Mucosa of descending colon (tissue), 3 donors: ENCODE measurements at regions not wholly inside any gene's neighbourhood (a gene's known extent, or its start where the extent isn't known, plus 50 kb on each side); places are given as distances from the start of the nearest gene placed in this dataset.
A peak's percentile ranks its signal among the peaks of the same experiment; 100 is the strongest.

ENCODE experiments used
- ATAC-seq: fragments of 200-7000 bp; cut with Tn5 transposase; one replicate; pipeline ENCODE4 v1.9.1; 2020; ENCODE audit warnings: mild to moderate bottlenecking, moderate library complexity
- DNase-seq, 3 donors: peaks; one replicate each; pipeline ENCODE4 v3.0.0-alpha.2; 2020
- H3K36me3 ChIP-seq: fragments of 200-600 bp; one replicate; pipeline ENCODE4 v1.8.0; 2021; ENCODE audit warnings: low read depth, mild to moderate bottlenecking
- H3K4me1 ChIP-seq: fragments of 200-600 bp; one replicate; pipeline ENCODE4 v1.8.0; 2021; ENCODE audit warnings: low read depth, mild to moderate bottlenecking
- H3K4me3 ChIP-seq: fragments of 200-600 bp; one replicate; pipeline ENCODE4 v1.8.0; 2021; ENCODE audit warnings: mild to moderate bottlenecking
- H3K9me3 ChIP-seq: fragments of 200-600 bp; one replicate; pipeline ENCODE4 v1.8.0; 2021; ENCODE audit warnings: mild to moderate bottlenecking
- intact Hi-C, 2 donors: fragments of 100-400 bp; cut with DNase I in 1 of 2; cut with micrococcal nuclease in 1 of 2; formaldehyde crosslinking; loops; one replicate each; pipeline versions ENCODE4 v1.11.0 to v1.11.1; 2022; cut with DNase I, micrococcal nuclease
- TF ChIP-seq, protein P1 (sequence below): fragments of 200-600 bp; IDR thresholded peaks from one replicate; pipeline ENCODE4 v1.8.0; 2022; ENCODE audit warnings: antibody characterized with exemption, mild to moderate bottlenecking
- donor health status: DM: no; HTN: no; CAD: no; lungs with moderate emphysema.
- donor health status: DM: no; HTN: no; CAD: no.
- donor health status: DM: no; HTN: yes; CAD: no.

DNA sequence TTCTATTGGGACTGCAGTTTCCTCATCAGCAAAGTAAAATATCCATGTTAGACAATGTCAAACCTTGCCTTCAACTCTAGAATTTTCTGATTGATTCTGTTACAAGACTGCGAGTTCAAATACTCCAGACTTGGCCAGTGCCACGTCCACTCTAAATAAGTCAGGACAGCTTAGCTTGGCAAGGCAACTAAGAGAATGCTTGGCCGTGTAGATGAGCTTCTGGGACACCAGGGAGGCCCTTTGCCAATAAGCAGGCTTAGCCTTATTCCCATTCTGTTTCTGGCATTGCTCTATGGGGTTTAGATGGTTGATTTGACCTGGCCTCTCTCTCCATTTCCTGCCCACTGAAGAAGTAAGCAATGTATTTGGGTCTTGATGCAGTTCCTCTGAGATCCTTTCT is 218.1 kb upstream of the SIX2 start:
- Histone ChIP-seq H3K4me1 (no peaks in the 10 kb centered on the region), H3K4me3 (no peak overlapping the region), H3K36me3 (no peaks in the 10 kb centered on the region), H3K9me3 (no peaks in the 10 kb centered on the region)
- DNase-seq (no peak), ATAC-seq (no peak)
- intact Hi-C loops, result no loop called here
- TF ChIP-seq, protein P1, sequence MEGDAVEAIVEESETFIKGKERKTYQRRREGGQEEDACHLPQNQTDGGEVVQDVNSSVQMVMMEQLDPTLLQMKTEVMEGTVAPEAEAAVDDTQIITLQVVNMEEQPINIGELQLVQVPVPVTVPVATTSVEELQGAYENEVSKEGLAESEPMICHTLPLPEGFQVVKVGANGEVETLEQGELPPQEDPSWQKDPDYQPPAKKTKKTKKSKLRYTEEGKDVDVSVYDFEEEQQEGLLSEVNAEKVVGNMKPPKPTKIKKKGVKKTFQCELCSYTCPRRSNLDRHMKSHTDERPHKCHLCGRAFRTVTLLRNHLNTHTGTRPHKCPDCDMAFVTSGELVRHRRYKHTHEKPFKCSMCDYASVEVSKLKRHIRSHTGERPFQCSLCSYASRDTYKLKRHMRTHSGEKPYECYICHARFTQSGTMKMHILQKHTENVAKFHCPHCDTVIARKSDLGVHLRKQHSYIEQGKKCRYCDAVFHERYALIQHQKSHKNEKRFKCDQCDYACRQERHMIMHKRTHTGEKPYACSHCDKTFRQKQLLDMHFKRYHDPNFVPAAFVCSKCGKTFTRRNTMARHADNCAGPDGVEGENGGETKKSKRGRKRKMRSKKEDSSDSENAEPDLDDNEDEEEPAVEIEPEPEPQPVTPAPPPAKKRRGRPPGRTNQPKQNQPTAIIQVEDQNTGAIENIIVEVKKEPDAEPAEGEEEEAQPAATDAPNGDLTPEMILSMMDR, result no peak

DNA sequence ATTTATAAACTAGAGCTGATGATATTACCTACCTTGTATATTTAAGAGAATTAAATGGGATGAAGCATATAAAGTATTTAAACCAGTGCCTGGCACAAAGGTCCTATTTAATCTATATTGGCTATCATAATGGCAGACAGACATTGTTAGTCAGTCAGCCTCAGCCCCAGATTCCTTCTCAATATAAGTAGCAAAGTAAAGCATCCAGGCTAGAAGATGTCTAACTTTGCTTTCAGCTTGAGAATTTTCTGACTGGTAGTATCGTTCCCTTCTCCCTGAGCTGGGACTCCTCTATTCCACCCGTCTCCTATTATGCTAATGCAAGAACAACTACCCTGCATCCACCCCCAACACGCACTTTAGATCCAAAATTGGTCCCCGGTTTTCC is 215.7 kb upstream of the SIX2 start:
- Histone ChIP-seq H3K4me3 (no peak overlapping the region), H3K36me3 (no peaks in the 10 kb centered on the region), H3K9me3 (no peaks in the 10 kb centered on the region), H3K4me1 (no peaks in the 10 kb centered on the region)
- TF ChIP-seq, protein P1, result no peak
- no peak for ATAC-seq
- no peak for DNase-seq
- intact Hi-C loops, result no loop called here

DNA sequence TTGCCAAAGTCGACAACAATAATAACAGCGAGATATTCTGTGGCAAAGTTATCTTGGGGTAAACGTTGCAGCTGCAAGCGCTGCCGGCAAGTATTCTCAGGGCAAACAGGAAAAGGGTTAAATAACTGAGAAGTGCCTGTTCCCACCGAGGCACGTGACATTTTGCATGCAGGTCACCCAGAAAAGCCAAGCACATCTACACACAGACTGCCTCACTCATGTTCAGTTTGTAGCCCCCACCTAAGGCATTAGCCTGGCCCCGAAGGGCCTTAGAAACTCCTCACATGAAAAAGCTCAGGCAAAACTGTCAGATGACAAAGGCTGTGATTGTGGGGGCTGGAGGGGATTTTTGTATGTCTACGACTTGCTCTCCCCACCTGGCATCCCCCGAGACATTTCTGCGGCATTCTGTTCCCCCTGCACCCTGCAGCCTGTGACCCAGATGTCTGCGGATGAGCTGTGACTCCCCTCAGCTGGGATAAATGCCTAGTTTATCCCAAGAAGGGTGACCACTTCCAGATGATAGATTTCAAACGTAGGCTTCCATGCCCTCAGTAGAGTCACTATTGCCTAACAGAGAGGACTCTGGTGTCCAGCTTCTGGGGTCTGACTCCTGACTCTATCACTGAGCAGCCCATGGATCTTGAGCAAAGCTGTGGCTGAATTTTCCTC is 215.2 kb upstream of the SIX2 start:
- no peaks in the 10 kb centered on the region for H3K4me1 ChIP-seq
- ATAC-seq, result no peak
- intact Hi-C loops, result no loop called here
- TF ChIP-seq, protein P1, result no peak
- no peak for DNase-seq
- H3K4me3 ChIP-seq, result no peak overlapping the region
- no peaks in the 10 kb centered on the region for H3K36me3 ChIP-seq
- H3K9me3 ChIP-seq, result no peaks in the 10 kb centered on the region

GRCh38 chr2:45223531-45223930 is 214.3 kb upstream of the SIX2 start:
- H3K4me3 ChIP-seq, result no peak overlapping the region
- no peaks in the 10 kb centered on the region for H3K36me3 ChIP-seq
- ATAC-seq (no peak), DNase-seq (no peak)
- TF ChIP-seq, protein P1, result no peak
- no peaks in the 10 kb centered on the region for H3K9me3 ChIP-seq
- H3K4me1 ChIP-seq, result no peaks in the 10 kb centered on the region
- intact Hi-C loops, result no loop called here

DNA sequence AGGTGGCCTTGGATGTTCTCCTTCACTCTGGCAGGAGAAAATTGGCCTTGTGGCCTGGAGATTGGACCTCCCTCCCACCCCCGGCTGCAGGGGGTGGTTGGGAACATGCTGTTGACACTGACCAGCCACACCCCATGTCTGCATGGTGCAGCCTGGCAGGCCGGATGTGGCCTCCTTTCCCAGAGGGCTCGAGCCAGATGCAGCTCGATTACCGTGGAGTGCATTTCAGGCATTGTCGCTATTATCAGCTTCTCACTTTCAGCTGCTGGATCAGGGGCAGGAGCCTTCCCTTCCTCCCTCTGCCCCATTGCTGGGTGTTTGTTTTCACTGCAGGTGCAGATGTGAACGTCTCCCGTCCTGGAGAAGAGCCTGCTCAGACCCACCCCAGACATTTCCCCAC is 211.0 kb upstream of the SIX2 start:
- Histone ChIP-seq H3K9me3 (no peaks in the 10 kb centered on the region), H3K4me1 (no peaks in the 10 kb centered on the region), H3K4me3 (no peak overlapping the region), H3K36me3 (no peaks in the 10 kb centered on the region)
- DNase-seq, result peak in 2 of 3 donors; percentile 8 to 31
- TF ChIP-seq, protein P1, result no peak
- intact Hi-C loops, result no loop called here
- ATAC-seq, result peak; percentile 68

GRCh38 chr2:45218931-45219339 is 209.7 kb upstream of the SIX2 start:
- intact Hi-C loops, result no loop called here
- no peak for ATAC-seq

More at GRCh38 chr2:45218931-45219339, 209.7 kb upstream of the SIX2 start:
- TF ChIP-seq, protein P1, result no peak
- no peak overlapping the region for H3K4me3 ChIP-seq
- H3K4me1 ChIP-seq, result no peaks in the 10 kb centered on the region
- no peak for DNase-seq
- H3K36me3 ChIP-seq, result no peaks in the 10 kb centered on the region
- H3K9me3 ChIP-seq, result no peaks in the 10 kb centered on the region
